WTC11 (cell line): ENCODE measurements at regions not wholly inside any gene's neighbourhood (a gene's known extent, or its start where the extent isn't known, plus 50 kb on each side); places are given as distances from the start of the nearest gene placed in this dataset.

Experiments used
- ATF1 ChIP-seq: sonication (generic); formaldehyde crosslinking; IDR thresholded peaks from 2 replicates; pipeline ENCODE4 v1.8.1; 2023; ENCODE audit warnings: mild to moderate bottlenecking, moderate library complexity, missing genetic modification reagents
- CTCF ChIP-seq: fragments of 200-600 bp; IDR thresholded peaks from 2 replicates; pipeline ENCODE4 v1.8.0; 2022; ENCODE audit warnings: antibody characterized with exemption
- PRRX2 ChIP-seq: fragments of 250-450 bp; sonication (Bioruptor Pico); IDR thresholded peaks from 2 replicates; pipeline ENCODE4 v1.8.0; 2021; ENCODE audit warnings: mild to moderate bottlenecking
- SP1 ChIP-seq: sonication (generic); formaldehyde crosslinking; conservative IDR thresholded peaks from 2 replicates; pipeline ENCODE4 v1.8.1; 2022; ENCODE audit warnings: missing genetic modification reagents
- ZNF423 ChIP-seq: fragments of 250-450 bp; sonication (Bioruptor Pico); IDR thresholded peaks from 2 replicates; pipeline ENCODE4 v2.1.2; 2022; ENCODE audit warnings: mild to moderate bottlenecking, moderate library complexity

DNA sequence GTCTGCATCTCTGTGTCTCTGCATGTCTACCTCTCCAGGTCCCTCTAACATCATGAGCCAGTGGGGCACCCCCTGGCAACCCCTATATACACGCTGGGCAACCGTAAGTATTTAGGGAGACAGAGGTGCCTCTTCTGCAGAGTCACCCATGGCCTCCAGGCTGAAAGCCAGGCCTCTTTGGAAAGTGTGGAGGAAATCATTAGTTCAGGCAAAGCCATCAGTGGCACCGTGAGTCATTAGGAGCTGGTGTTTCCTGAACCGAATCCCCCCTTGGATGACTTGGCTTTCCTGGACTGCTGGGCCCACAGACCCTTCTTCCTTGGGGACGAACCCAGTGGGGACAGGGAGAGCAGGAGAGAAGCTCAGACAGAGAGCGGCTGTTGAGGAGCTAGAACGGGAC lies 174.8 kb downstream of the OLFM1 start:
- TF ChIP-seq CTCF (no peak), PRRX2 (CRISPR knock-in tag) (no peak), SP1 (CRISPR knock-in tag) (no peak), ATF1 (CRISPR knock-in tag) (no peak), ZNF423 (CRISPR knock-in tag) (no peak)
